Ramos (cell line): ENCODE measurements at regions not wholly inside any gene's neighbourhood (a gene's known extent, or its start where the extent isn't known, plus 50 kb on each side); places are given as distances from the start of the nearest gene placed in this dataset.

Experiments
- in situ Hi-C: fragments of 300-500 bp; cut with MboI; formaldehyde crosslinking; loops from one replicate; pipeline ENCODE4 v1.14.3; 2022; ENCODE audit warnings: low sequenced_read_pairs; ENCODE audit not compliant: unreplicated experiment

GRCh38 chr4:155524926-155525455 is 141.7 kb upstream of the GUCY1A1 start:
- in situ Hi-C loops = no loop called here

GRCh38 chr4:155523358-155523757 is 143.3 kb upstream of the GUCY1A1 start:
- in situ Hi-C loops = no loop called here

- in situ Hi-C loops = no loop called here
Measured at GRCh38 chr4:155522201-155522600, 144.4 kb upstream of the GUCY1A1 start.

- in situ Hi-C loops = no loop called here
Measured at GRCh38 chr4:155521382-155521781, 144.6 kb upstream of the MAP9 start.

GRCh38 chr4:155515444-155516075 is 138.8 kb upstream of the MAP9 start:
- in situ Hi-C loops = no loop called here

GRCh38 chr4:155514628-155515027 is 137.9 kb upstream of the MAP9 start:
- in situ Hi-C loops = no loop called here

GRCh38 chr4:155512817-155513216 is 136.1 kb upstream of the MAP9 start:
- in situ Hi-C loops = no loop called here

GRCh38 chr4:155512046-155512445 is 135.3 kb upstream of the MAP9 start:
- in situ Hi-C loops = no loop called here

- in situ Hi-C loops = no loop called here
Measured at GRCh38 chr4:155510771-155511170, 134.0 kb upstream of the MAP9 start.

GRCh38 chr4:155509555-155509954 is 132.8 kb upstream of the MAP9 start:
- in situ Hi-C loops = no loop called here

- in situ Hi-C loops = no loop called here
Measured at GRCh38 chr4:155506745-155507144, 130.0 kb upstream of the MAP9 start.

GRCh38 chr4:155505321-155505720 is 128.6 kb upstream of the MAP9 start:
- in situ Hi-C loops = no loop called here

- in situ Hi-C loops = no loop called here
Measured at GRCh38 chr4:155497306-155497705, 120.5 kb upstream of the MAP9 start.

GRCh38 chr4:155496294-155496626 is 119.5 kb upstream of the MAP9 start:
- in situ Hi-C loops = no loop called here

- in situ Hi-C loops = no loop called here
Measured at GRCh38 chr4:155495572-155496293, 119.0 kb upstream of the MAP9 start.

GRCh38 chr4:155494037-155494718 is 117.4 kb upstream of the MAP9 start:
- in situ Hi-C loops = no loop called here

- in situ Hi-C loops = no loop called here
Measured at GRCh38 chr4:155491336-155492120, 114.8 kb upstream of the MAP9 start.

- in situ Hi-C loops = no loop called here
Measured at GRCh38 chr4:155489271-155489670, 112.5 kb upstream of the MAP9 start.

- in situ Hi-C loops = no loop called here
Measured at GRCh38 chr4:155488691-155489090, 111.9 kb upstream of the MAP9 start.

- in situ Hi-C loops = no loop called here
Measured at GRCh38 chr4:155487210-155487609, 110.4 kb upstream of the MAP9 start.

- in situ Hi-C loops = no loop called here
Measured at GRCh38 chr4:155481150-155481549, 104.4 kb upstream of the MAP9 start.
